PFSK-1 (cell line): ENCODE measurements at regions not wholly inside any gene's neighbourhood (a gene's known extent, or its start where the extent isn't known, plus 50 kb on each side); places are given as distances from the start of the nearest gene placed in this dataset.

Source experiments
- FOXP2 ChIP-seq: optimal IDR thresholded peaks from 2 replicates; pipeline ENCODE3; 2011; ENCODE audit warnings: borderline replicate concordance, control low read depth, inconsistent platforms; ENCODE audit not compliant: insufficient read depth; ENCODE audit errors: extremely low read length, extremely low read depth
- POLR2AphosphoS5 ChIP-seq: IDR thresholded peaks from 2 replicates; pipeline ENCODE4 v1.6.1; 2012; ENCODE audit warnings: low read depth, mild to moderate bottlenecking, control low read depth, low read length, moderate library complexity
- REST ChIP-seq, 2 experiments: IDR thresholded peaks; 2 replicates each; pipeline versions ENCODE4 v1.6.1 to v1.8.0; 2011 to 2012; ENCODE audit warnings: low read depth in 2 of 2, low read length in 2 of 2, control low read depth in 1 of 2, inconsistent platforms in 1 of 2, mild to moderate bottlenecking in 1 of 2, moderate library complexity in 1 of 2; ENCODE audit not compliant: insufficient read depth in 1 of 2
- SIN3A ChIP-seq: IDR thresholded peaks from 2 replicates; pipeline ENCODE4 v1.6.1; 2012; ENCODE audit warnings: mild to moderate bottlenecking, low read length, moderate library complexity, borderline replicate concordance; ENCODE audit not compliant: insufficient read depth
- TAF1 ChIP-seq: IDR thresholded peaks from 2 replicates; pipeline ENCODE4 v1.6.1; 2012; ENCODE audit warnings: low read length, control low read depth, borderline replicate concordance; ENCODE audit not compliant: insufficient read depth

GRCh38 chr1:229105822-229106525 lies 164.9 kb upstream of the RAB4A start:
- no peak for TF ChIP-seq FOXP2
- TF ChIP-seq REST (IDR thresholded peaks at IDR 0.05; ENCODE audit: insufficient read depth in 1 of 2, low read depth in 2 of 2, low read length in 2 of 2), result no peak
- TF ChIP-seq POLR2AphosphoS5, result no peak
- no peak for TF ChIP-seq TAF1
- TF ChIP-seq SIN3A, result no peak

- TF ChIP-seq TAF1 (no peak), POLR2AphosphoS5 (no peak), SIN3A (no peak), FOXP2 (no peak), REST (IDR thresholded peaks at IDR 0.05; ENCODE audit: insufficient read depth in 1 of 2, low read depth in 2 of 2, low read length in 2 of 2) (no peak)
Measured at GRCh38 chr1:229106526-229107125, 164.3 kb upstream of the RAB4A start.

GRCh38 chr1:229107304-229107815 lies 163.6 kb upstream of the RAB4A start:
- TF ChIP-seq TAF1 (no peak), FOXP2 (no peak), SIN3A (no peak), POLR2AphosphoS5 (no peak), REST (IDR thresholded peaks at IDR 0.05; ENCODE audit: insufficient read depth in 1 of 2, low read depth in 2 of 2, low read length in 2 of 2) (no peak)

- TF ChIP-seq POLR2AphosphoS5 (no peak), FOXP2 (no peak)
Measured at GRCh38 chr1:229107972-229108371, 162.9 kb upstream of the RAB4A start.

GRCh38 chr1:229108598-229109201 lies 162.2 kb upstream of the RAB4A start:
- TF ChIP-seq FOXP2 (no peak), TAF1 (no peak), REST (IDR thresholded peaks at IDR 0.05; ENCODE audit: insufficient read depth in 1 of 2, low read depth in 2 of 2, low read length in 2 of 2) (no peak), SIN3A (no peak), POLR2AphosphoS5 (no peak)
